GM12878 (cell line): ENCODE measurements at regions not wholly inside any gene's neighbourhood (a gene's known extent, or its start where the extent isn't known, plus 50 kb on each side); places are given as distances from the start of the nearest gene placed in this dataset.

Source experiments
- ATAC-seq: fragments of 200-7000 bp; cut with Tn5 transposase; 3 replicates; pipeline ENCODE4 v1.9.1; 2020; ENCODE audit warnings: mild to moderate bottlenecking, moderate library complexity
- BruUV-seq: library from RNA; stranded (reverse); fragments of 400-500 nt; replicated peaks from 2 replicates; lab custom pipeline; 2021; lab: Mats Ljungman, UMichigan
- CTCF ChIA-PET: fragments of 300-600 bp; sonication (Branson Sonifier 250); formaldehyde crosslinking; extraction: SDS; loops from one replicate; lab custom pipeline; 2021; ENCODE audit warnings: inconsistent platforms; lab: Yijun Ruan, JAX
- POLR2A ChIA-PET: fragments of 350-600 bp; formaldehyde crosslinking; extraction: SDS; loops from one replicate; lab custom pipeline; 2021; ENCODE audit warnings: inconsistent platforms; lab: Charles Lee
- RAD21 ChIA-PET: fragments of 300-600 bp; sonication (Branson Sonifier 250); formaldehyde crosslinking; loops from one replicate; lab custom pipeline; 2023; ENCODE audit warnings: antibody characterized with exemption; ENCODE audit not compliant: unreplicated experiment; lab: Charles Lee
- SMC1A ChIA-PET: fragments of 300-600 bp; sonication (Branson Sonifier 250); formaldehyde crosslinking; loops from one replicate; lab custom pipeline; 2023; ENCODE audit not compliant: unreplicated experiment, uncharacterized antibody; lab: Charles Lee
- DNase-seq: peaks from one replicate; pipeline ENCODE4 v3.0.0-alpha.2; 2011; ENCODE audit warnings: low read depth, low spot score
- FAIRE-seq: peaks from 3 replicates; lab custom pipeline; 2011; peaks lifted over from hg19 to GRCh38; lab: Jason Lieb, UNC
- H2AFZ ChIP-seq: 2 replicates; pipeline ENCODE4 v1.6.0; 2011; ENCODE audit warnings: low read depth, low read length, control low read depth; ENCODE audit not compliant: control insufficient read depth
- H3K27ac ChIP-seq: 2 replicates; pipeline ENCODE4 v1.5.1; 2011; ENCODE audit warnings: control low read depth; ENCODE audit not compliant: control insufficient read depth, insufficient read depth
- H3K27me3 ChIP-seq, 2 experiments: replicated peaks in 1 of 2; 2 replicates each; pipeline versions ENCODE4 v1.6.0 to v1.6.1; 2011; ENCODE audit warnings: low read length in 1 of 2; ENCODE audit not compliant: control insufficient read depth in 2 of 2, insufficient read depth in 2 of 2
- H3K36me3 ChIP-seq, 2 experiments: 2 replicates each; pipeline ENCODE4 v1.5.1; 2011; ENCODE audit warnings: low read length in 1 of 2; ENCODE audit not compliant: control insufficient read depth in 2 of 2, insufficient read depth in 2 of 2
- H3K4me1 ChIP-seq: 2 replicates; pipeline ENCODE4 v1.6.1; 2011; ENCODE audit warnings: mild to moderate bottlenecking, low read length, moderate library complexity, mixed read lengths; ENCODE audit not compliant: control insufficient read depth, insufficient read depth
- H3K4me2 ChIP-seq: 2 replicates; pipeline ENCODE4 v1.6.0; 2011; ENCODE audit warnings: control low read depth; ENCODE audit not compliant: control insufficient read depth, insufficient read depth
- H3K4me3 ChIP-seq: fragments of 200-600 bp; sonication (generic); 2 replicates; pipeline ENCODE4 v1.5.1; 2016
- H3K79me2 ChIP-seq: 2 replicates; pipeline ENCODE4 v1.6.0; 2011; ENCODE audit warnings: low read length; ENCODE audit not compliant: control insufficient read depth, insufficient read depth
- H3K9ac ChIP-seq: 2 replicates; pipeline ENCODE4 v1.8.0; 2011; ENCODE audit warnings: low read length, control low read depth, mixed read lengths; ENCODE audit not compliant: control insufficient read depth, insufficient read depth
- H3K9me3 ChIP-seq: replicated peaks from 3 replicates; pipeline ENCODE4 v1.5.1; 2011; ENCODE audit warnings: mild to moderate bottlenecking, low read length; ENCODE audit not compliant: control insufficient read depth, insufficient read depth
- H4K20me1 ChIP-seq: 2 replicates; pipeline ENCODE4 v1.6.0; 2011; ENCODE audit not compliant: control insufficient read depth, insufficient read depth
- BHLHE40 ChIP-seq, 2 experiments: fragments of 450-650 bp in 1 of 2; IDR thresholded peaks; 2 replicates each; pipeline ENCODE4 v1.6.1; 2011 to 2017; ENCODE audit warnings: low read depth in 2 of 2, borderline replicate concordance in 1 of 2, improper control_type of control experiment in 1 of 2, low read length in 1 of 2, mild to moderate bottlenecking in 1 of 2
- BMI1 ChIP-seq: fragments of 450-650 bp; IDR thresholded peaks from 2 replicates; pipeline ENCODE4 v1.6.1; 2016; ENCODE audit warnings: mild to moderate bottlenecking, moderate library complexity, borderline replicate concordance
- BRCA1 ChIP-seq: IDR thresholded peaks from 2 replicates; pipeline ENCODE4 v1.6.1; 2011; ENCODE audit warnings: low read depth, low read length, improper control_type of control experiment
- DPF2 ChIP-seq: fragments of 450-650 bp; IDR thresholded peaks from 2 replicates; pipeline ENCODE4 v1.6.1; 2017; ENCODE audit warnings: mild to moderate bottlenecking
- HDAC2 ChIP-seq: fragments of 200-600 bp; sonication (generic); IDR thresholded peaks from 2 replicates; pipeline ENCODE4 v1.6.1; 2017
- HSF1 ChIP-seq: fragments of 150-350 bp; IDR thresholded peaks from 2 replicates; pipeline ENCODE4 v1.6.1; 2014; ENCODE audit warnings: mild to moderate bottlenecking, low read depth, low read length
- IRF4 ChIP-seq: IDR thresholded peaks from 2 replicates; pipeline ENCODE4 v1.6.1; 2011; ENCODE audit warnings: low read depth, low read length
- KDM1A ChIP-seq: fragments of 200-600 bp; sonication (generic); IDR thresholded peaks from 2 replicates; pipeline ENCODE4 v1.6.1; 2016; ENCODE audit warnings: borderline replicate concordance
- MYC ChIP-seq: IDR thresholded peaks from 2 replicates; pipeline ENCODE4 v1.6.1; 2011; ENCODE audit warnings: mild to moderate bottlenecking, low read length, moderate library complexity, inconsistent platforms; ENCODE audit not compliant: insufficient read depth, insufficient replicate concordance, insufficient read length, severe bottlenecking
- NFIC ChIP-seq: IDR thresholded peaks from 2 replicates; pipeline ENCODE4 v1.6.1; 2012; ENCODE audit warnings: low read depth, mild to moderate bottlenecking, inconsistent platforms, low read length, moderate library complexity
- NR2C2 ChIP-seq: IDR thresholded peaks from 2 replicates; pipeline ENCODE4 v1.6.1; 2011; ENCODE audit warnings: borderline replicate concordance, low read depth; ENCODE audit not compliant: control insufficient read depth, insufficient read length
- PAX8 ChIP-seq: fragments of 450-650 bp; IDR thresholded peaks from 2 replicates; pipeline ENCODE4 v1.6.1; 2017; ENCODE audit warnings: mild to moderate bottlenecking, moderate library complexity
- RCOR1 ChIP-seq: conservative IDR thresholded peaks from 2 replicates; pipeline ENCODE4 v1.6.1; 2012; ENCODE audit warnings: low read depth, low read length, improper control_type of control experiment
- TAF1 ChIP-seq: IDR thresholded peaks from 2 replicates; pipeline ENCODE4 v1.6.1; 2011; ENCODE audit warnings: mild to moderate bottlenecking, low read depth, low read length, borderline replicate concordance
- TBL1XR1 ChIP-seq: IDR thresholded peaks from 2 replicates; pipeline ENCODE4 v1.6.1; 2012; ENCODE audit warnings: low read depth, low read length, improper control_type of control experiment
- WGBS: methylation state at CpG from one replicate; pipeline ENCODE4 v1.1.6; 2016; ENCODE audit warnings: low lambda C conversion rate; ENCODE audit not compliant: insufficient replicate concordance, insufficient coverage; ENCODE audit errors: missing lambda C conversion rate; 5-methylcytosine and 5-hydroxymethylcytosine counted together
- in situ Hi-C: fragments of 300-500 bp; cut with MboI; formaldehyde crosslinking; loops from 9 replicates; pipeline ENCODE4 v1.14.3; 2018; ENCODE audit warnings: mixed read lengths
- intact Hi-C: fragments of 100-400 bp; cut with micrococcal nuclease; formaldehyde crosslinking; loops from one replicate; pipeline ENCODE4 v1.14.2; 2022; ENCODE audit not compliant: unreplicated experiment
- TF ChIP-seq, protein P1 (sequence below): fragments of 450-650 bp; conservative IDR thresholded peaks from 2 replicates; pipeline ENCODE4 v1.6.1; 2017; ENCODE audit warnings: mild to moderate bottlenecking, moderate library complexity
- TF ChIP-seq, protein P2 (sequence below): fragments of 450-650 bp; formaldehyde crosslinking; IDR thresholded peaks from 2 replicates; pipeline ENCODE4 v1.5.0; 2022; ENCODE audit warnings: mild to moderate bottlenecking, missing genetic modification characterization

- TF ChIP-seq HSF1 (no peak), NFIC (no peak), RCOR1 (no peak), TAF1 (no peak), TBL1XR1 (no peak), KDM1A (no peak), BHLHE40 (IDR thresholded peaks at IDR 0.05; ENCODE audit: borderline replicate concordance in 1 of 2, low read depth in 2 of 2, low read length in 1 of 2) (no peak), NR2C2 (no peak)
- TF ChIP-seq, protein P1, sequence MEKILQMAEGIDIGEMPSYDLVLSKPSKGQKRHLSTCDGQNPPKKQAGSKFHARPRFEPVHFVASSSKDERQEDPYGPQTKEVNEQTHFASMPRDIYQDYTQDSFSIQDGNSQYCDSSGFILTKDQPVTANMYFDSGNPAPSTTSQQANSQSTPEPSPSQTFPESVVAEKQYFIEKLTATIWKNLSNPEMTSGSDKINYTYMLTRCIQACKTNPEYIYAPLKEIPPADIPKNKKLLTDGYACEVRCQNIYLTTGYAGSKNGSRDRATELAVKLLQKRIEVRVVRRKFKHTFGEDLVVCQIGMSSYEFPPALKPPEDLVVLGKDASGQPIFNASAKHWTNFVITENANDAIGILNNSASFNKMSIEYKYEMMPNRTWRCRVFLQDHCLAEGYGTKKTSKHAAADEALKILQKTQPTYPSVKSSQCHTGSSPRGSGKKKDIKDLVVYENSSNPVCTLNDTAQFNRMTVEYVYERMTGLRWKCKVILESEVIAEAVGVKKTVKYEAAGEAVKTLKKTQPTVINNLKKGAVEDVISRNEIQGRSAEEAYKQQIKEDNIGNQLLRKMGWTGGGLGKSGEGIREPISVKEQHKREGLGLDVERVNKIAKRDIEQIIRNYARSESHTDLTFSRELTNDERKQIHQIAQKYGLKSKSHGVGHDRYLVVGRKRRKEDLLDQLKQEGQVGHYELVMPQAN, result no peak
Observed at GRCh38 chr2:186125156-186125555, 360.9 kb upstream of the ZC3H15 start (continued).

DNA sequence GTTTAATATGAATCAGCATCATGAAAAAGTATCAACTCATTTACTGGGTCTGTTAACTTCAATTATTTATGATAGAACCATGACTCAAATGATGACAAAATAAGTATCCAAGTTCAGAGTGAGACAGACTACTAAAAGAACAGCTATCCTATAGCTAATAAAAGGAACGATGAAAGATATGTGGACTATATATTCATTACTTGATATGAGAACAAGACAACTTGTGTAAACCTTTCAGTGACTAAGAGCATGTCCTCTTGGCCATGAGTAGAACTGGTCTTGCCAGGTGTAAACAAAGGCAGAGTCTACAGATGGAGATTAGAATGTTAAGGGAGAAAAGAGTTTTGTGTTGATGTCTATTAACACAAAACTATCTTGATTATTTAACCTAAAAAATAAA lies 360.4 kb upstream of the ZC3H15 start:
- Histone ChIP-seq H4K20me1 (no peaks in the 10 kb centered on the region), H3K36me3 (no peaks in the 10 kb centered on the region), H3K27ac (no peak overlapping the region), H3K9ac (no peak overlapping the region), H3K4me2 (no peak overlapping the region), H3K79me2 (no peaks in the 10 kb centered on the region), H2AFZ (no peak overlapping the region), H3K4me3 (no peak overlapping the region), H3K4me1 (no peaks in the 10 kb centered on the region), H3K27me3 (no peaks in the 10 kb centered on the region), H3K9me3 (no peaks in the 10 kb centered on the region)
- ChIA-PET CTCF (interaction anchor here (0.6 kb wide), 1 partner anchor 696 kb away, joined by 3 read pairs; no protein-coding TSS in a partner anchor), SMC1A (no interaction called here), POLR2A (interaction anchor here (0.6 kb wide), 1 partner anchor 300 kb away, joined by 3 read pairs; no protein-coding TSS in a partner anchor), RAD21 (no interaction called here)
- DNase-seq, result no peak
- no TSS peak for BruUV-seq
- no peak for FAIRE-seq
- in situ Hi-C loops, result no loop called here
- intact Hi-C loops, result no loop called here
- WGBS, result 33% methylated on average over 1 of the region's 1 CpG
- no peak for ATAC-seq
- TF ChIP-seq HDAC2 (no peak), MYC (no peak), BMI1 (no peak), BRCA1 (no peak), PAX8 (no peak), BHLHE40 (IDR thresholded peaks at IDR 0.05; ENCODE audit: borderline replicate concordance in 1 of 2, low read depth in 2 of 2, low read length in 1 of 2) (no peak), IRF4 (no peak), DPF2 (no peak)
- TF ChIP-seq, protein P2, sequence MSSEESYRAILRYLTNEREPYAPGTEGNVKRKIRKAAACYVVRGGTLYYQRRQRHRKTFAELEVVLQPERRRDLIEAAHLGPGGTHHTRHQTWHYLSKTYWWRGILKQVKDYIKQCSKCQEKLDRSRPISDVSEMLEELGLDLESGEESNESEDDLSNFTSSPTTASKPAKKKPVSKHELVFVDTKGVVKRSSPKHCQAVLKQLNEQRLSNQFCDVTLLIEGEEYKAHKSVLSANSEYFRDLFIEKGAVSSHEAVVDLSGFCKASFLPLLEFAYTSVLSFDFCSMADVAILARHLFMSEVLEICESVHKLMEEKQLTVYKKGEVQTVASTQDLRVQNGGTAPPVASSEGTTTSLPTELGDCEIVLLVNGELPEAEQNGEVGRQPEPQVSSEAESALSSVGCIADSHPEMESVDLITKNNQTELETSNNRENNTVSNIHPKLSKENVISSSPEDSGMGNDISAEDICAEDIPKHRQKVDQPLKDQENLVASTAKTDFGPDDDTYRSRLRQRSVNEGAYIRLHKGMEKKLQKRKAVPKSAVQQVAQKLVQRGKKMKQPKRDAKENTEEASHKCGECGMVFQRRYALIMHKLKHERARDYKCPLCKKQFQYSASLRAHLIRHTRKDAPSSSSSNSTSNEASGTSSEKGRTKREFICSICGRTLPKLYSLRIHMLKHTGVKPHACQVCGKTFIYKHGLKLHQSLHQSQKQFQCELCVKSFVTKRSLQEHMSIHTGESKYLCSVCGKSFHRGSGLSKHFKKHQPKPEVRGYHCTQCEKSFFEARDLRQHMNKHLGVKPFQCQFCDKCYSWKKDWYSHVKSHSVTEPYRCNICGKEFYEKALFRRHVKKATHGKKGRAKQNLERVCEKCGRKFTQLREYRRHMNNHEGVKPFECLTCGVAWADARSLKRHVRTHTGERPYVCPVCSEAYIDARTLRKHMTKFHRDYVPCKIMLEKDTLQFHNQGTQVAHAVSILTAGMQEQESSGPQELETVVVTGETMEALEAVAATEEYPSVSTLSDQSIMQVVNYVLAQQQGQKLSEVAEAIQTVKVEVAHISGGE (CRISPR knock-in tag), result no peak
